Fibroblast of lung (primary cell): ENCODE measurements at regions not wholly inside any gene's neighbourhood (a gene's known extent, or its start where the extent isn't known, plus 50 kb on each side); places are given as distances from the start of the nearest gene placed in this dataset.
A peak's percentile ranks its signal among the peaks of the same experiment; 100 is the strongest.

Experiments
- DNase-seq, 2 donors: peaks; one replicate each; pipeline versions ENCODE4 v3.0.0 to v3.0.0-alpha.2; 2010; ENCODE audit warnings: low read depth in 2 of 2
- H2AFZ ChIP-seq: 2 replicates; pipeline ENCODE4 v1.5.1; 2012; ENCODE audit warnings: low read length, control low read depth, inconsistent platforms
- H3K27ac ChIP-seq: 2 replicates; pipeline ENCODE4 v1.5.1; 2011; ENCODE audit warnings: low read length, control low read depth; ENCODE audit not compliant: insufficient read depth
- H3K27me3 ChIP-seq: 2 replicates; pipeline ENCODE4 v1.5.1; 2011; ENCODE audit warnings: mild to moderate bottlenecking, low read length; ENCODE audit not compliant: control insufficient read depth, insufficient read depth
- H3K36me3 ChIP-seq: 2 replicates; pipeline ENCODE4 v1.5.1; 2011; ENCODE audit warnings: low read length; ENCODE audit not compliant: control insufficient read depth, insufficient read depth
- H3K4me1 ChIP-seq: 2 replicates; pipeline ENCODE4 v1.5.1; 2011; ENCODE audit warnings: low read length; ENCODE audit not compliant: control insufficient read depth, insufficient read depth; ENCODE audit errors: extremely low read depth
- H3K4me2 ChIP-seq: 2 replicates; pipeline ENCODE4 v1.5.1; 2011; ENCODE audit warnings: low read length, control low read depth; ENCODE audit not compliant: insufficient read depth; ENCODE audit errors: extremely low read depth
- H3K4me3 ChIP-seq, 4 experiments: fragments of 200-600 bp in 1 of 4; sonication (generic) in 1 of 4; replicated peaks in 1 of 4; 2 replicates each; pipeline ENCODE4 v1.5.1; 2011 to 2016; ENCODE audit warnings: low read length in 4 of 4, low read depth in 3 of 4, mild to moderate bottlenecking in 3 of 4, control low read depth in 2 of 4, inconsistent platforms in 1 of 4, mixed read lengths in 1 of 4; ENCODE audit not compliant: insufficient read depth in 1 of 4; ENCODE audit errors: control extremely low read depth in 1 of 4
- H3K79me2 ChIP-seq: 2 replicates; pipeline ENCODE4 v1.5.1; 2012; ENCODE audit warnings: mild to moderate bottlenecking, low read length, inconsistent platforms; ENCODE audit not compliant: control insufficient read depth, insufficient read depth
- H3K9ac ChIP-seq: 2 replicates; pipeline ENCODE4 v1.5.1; 2011; ENCODE audit warnings: mild to moderate bottlenecking, low read length, control low read depth; ENCODE audit not compliant: insufficient read depth
- H3K9me3 ChIP-seq: 2 replicates; pipeline ENCODE4 v1.5.1; 2012; ENCODE audit warnings: low read depth, low read length; ENCODE audit not compliant: control insufficient read depth, insufficient read depth
- H4K20me1 ChIP-seq: 2 replicates; pipeline ENCODE4 v1.5.1; 2011; ENCODE audit warnings: low read length; ENCODE audit not compliant: control insufficient read depth, insufficient read depth; ENCODE audit errors: extremely low read depth
- CTCF ChIP-seq, 2 donors: IDR thresholded peaks in 1 of 2; conservative IDR thresholded peaks in 1 of 2; 1 replicate in 1 of 2; 2 replicates in 1 of 2; pipeline ENCODE4 v1.5.1; 2011 to 2012; ENCODE audit warnings: low read length in 2 of 2, control low read depth in 1 of 2, inconsistent platforms in 1 of 2, low read depth in 1 of 2, mild to moderate bottlenecking in 1 of 2
- EZH2 ChIP-seq: IDR thresholded peaks from 2 replicates; pipeline ENCODE4 v1.5.1; 2012; ENCODE audit warnings: low read length, control low read depth, mild to moderate bottlenecking; ENCODE audit errors: missing control alignments

GRCh38 chr10:60578217-60578616 lies 188.5 kb upstream of the ANK3 start:
- Histone ChIP-seq H3K9me3 (no peaks in the 10 kb centered on the region), H3K9ac (no peak overlapping the region), H2AFZ (no peak overlapping the region), H3K4me3 (no peak overlapping the region), H3K27me3 (no peaks in the 10 kb centered on the region), H4K20me1 (no peaks in the 10 kb centered on the region), H3K4me2 (no peak overlapping the region), H3K27ac (no peak overlapping the region), H3K79me2 (no peaks in the 10 kb centered on the region), H3K4me1 (no peaks in the 10 kb centered on the region), H3K36me3 (no peaks in the 10 kb centered on the region)
- TF ChIP-seq EZH2 (no peak), CTCF (conservative IDR thresholded peaks at IDR 0.05 in 1 of 2, IDR thresholded peaks at IDR 0.05 in 1 of 2; ENCODE audit: low read depth in 1 of 2, low read length in 2 of 2) (no peak)
- peak in 1 of 2 donors; percentile 29 for DNase-seq

- Histone ChIP-seq H3K9ac (no peak overlapping the region), H3K27ac (no peak overlapping the region), H2AFZ (no peak overlapping the region), H3K79me2 (no peaks in the 10 kb centered on the region), H3K9me3 (no peaks in the 10 kb centered on the region), H3K27me3 (no peaks in the 10 kb centered on the region), H4K20me1 (no peaks in the 10 kb centered on the region), H3K4me3 (no peak overlapping the region), H3K4me1 (no peaks in the 10 kb centered on the region), H3K36me3 (no peaks in the 10 kb centered on the region), H3K4me2 (no peak overlapping the region)
- no peak for DNase-seq
- TF ChIP-seq CTCF (conservative IDR thresholded peaks at IDR 0.05 in 1 of 2, IDR thresholded peaks at IDR 0.05 in 1 of 2; ENCODE audit: low read depth in 1 of 2, low read length in 2 of 2) (no peak), EZH2 (no peak)
Observed at GRCh38 chr10:60576130-60577069, 186.7 kb upstream of the ANK3 start.

- Histone ChIP-seq H3K4me3 (no peak overlapping the region), H4K20me1 (no peaks in the 10 kb centered on the region), H3K79me2 (no peaks in the 10 kb centered on the region), H3K9me3 (no peaks in the 10 kb centered on the region), H3K4me2 (no peak overlapping the region), H3K4me1 (no peaks in the 10 kb centered on the region), H2AFZ (no peak overlapping the region), H3K36me3 (no peaks in the 10 kb centered on the region), H3K27ac (no peak overlapping the region), H3K27me3 (no peaks in the 10 kb centered on the region), H3K9ac (no peak overlapping the region)
- TF ChIP-seq CTCF (conservative IDR thresholded peaks at IDR 0.05 in 1 of 2, IDR thresholded peaks at IDR 0.05 in 1 of 2; ENCODE audit: low read depth in 1 of 2, low read length in 2 of 2), result no peak
- TF ChIP-seq EZH2, result no peak
- peak in 1 of 2 donors; percentile 32 for DNase-seq
Observed at GRCh38 chr10:60575105-60575504, 185.4 kb upstream of the ANK3 start.
